PC-9 (cell line): ENCODE measurements at regions not wholly inside any gene's neighbourhood (a gene's known extent, or its start where the extent isn't known, plus 50 kb on each side); places are given as distances from the start of the nearest gene placed in this dataset.

Source experiments
- BruUV-seq: library from RNA; stranded (reverse); fragments of 400-500 nt; replicated peaks from 2 replicates; lab custom pipeline; 2021; lab: Mats Ljungman, UMichigan
- CTCF ChIA-PET: fragments of 300-600 bp; sonication (Branson Sonifier 250); formaldehyde crosslinking; loops from one replicate; lab custom pipeline; 2022; ENCODE audit warnings: antibody characterized with exemption; lab: Charles Lee
- POLR2A ChIA-PET: fragments of 300-600 bp; sonication (Branson Sonifier 250); formaldehyde crosslinking; loops from one replicate; lab custom pipeline; 2022; ENCODE audit warnings: antibody characterized with exemption; ENCODE audit not compliant: unreplicated experiment; lab: Charles Lee
- DNase-seq, 2 experiments: peaks; one replicate each; pipeline versions ENCODE4 v3.0.0 to v3.0.0-alpha.2; 2015 to 2022; ENCODE audit warnings: mixed read lengths in 1 of 2
- H2AFZ ChIP-seq: fragments of 200-600 bp; sonication (generic); 2 replicates; pipeline ENCODE4 v1.8.1; 2017; ENCODE audit warnings: antibody characterized with exemption
- H3F3A ChIP-seq: fragments of 200-600 bp; sonication (generic); 2 replicates; pipeline ENCODE4 v1.8.1; 2017; ENCODE audit warnings: antibody characterized with exemption, mild to moderate bottlenecking, low read depth; ENCODE audit not compliant: insufficient read depth
- H3K27ac ChIP-seq: fragments of 200-600 bp; sonication (generic); 2 replicates; pipeline ENCODE4 v1.6.1; 2016; ENCODE audit warnings: mixed run types
- H3K27me3 ChIP-seq: fragments of 200-600 bp; sonication (generic); 2 replicates; pipeline ENCODE4 v1.6.1; 2016; ENCODE audit warnings: low read depth, mixed run types; ENCODE audit not compliant: insufficient read depth
- H3K36me3 ChIP-seq: fragments of 200-600 bp; sonication (generic); 2 replicates; pipeline ENCODE4 v1.6.1; 2016; ENCODE audit warnings: low read depth, mixed run types
- H3K4me1 ChIP-seq: fragments of 200-600 bp; sonication (generic); replicated peaks from 2 replicates; pipeline ENCODE4 v1.6.1; 2016; ENCODE audit warnings: mixed run types; ENCODE audit not compliant: insufficient read depth
- H3K4me2 ChIP-seq: fragments of 200-600 bp; sonication (generic); 2 replicates; pipeline ENCODE4 v1.6.1; 2017; ENCODE audit warnings: mixed run types
- H3K4me3 ChIP-seq: fragments of 200-600 bp; sonication (generic); 2 replicates; pipeline ENCODE4 v1.6.1; 2016; ENCODE audit warnings: mixed run types
- H3K79me2 ChIP-seq: fragments of 200-600 bp; sonication (generic); 2 replicates; pipeline ENCODE4 v1.6.1; 2017; ENCODE audit warnings: low read depth, mixed run types
- H3K9me2 ChIP-seq: fragments of 200-600 bp; sonication (generic); 2 replicates; pipeline ENCODE4 v1.8.1; 2017; ENCODE audit warnings: mild to moderate bottlenecking; ENCODE audit not compliant: insufficient read depth
- H3K9me3 ChIP-seq: fragments of 200-600 bp; sonication (generic); 2 replicates; pipeline ENCODE4 v1.8.1; 2016; ENCODE audit warnings: low read depth; ENCODE audit not compliant: insufficient read depth
- H4K20me1 ChIP-seq: fragments of 200-600 bp; sonication (generic); 2 replicates; pipeline ENCODE4 v1.8.1; 2017; ENCODE audit not compliant: insufficient read depth
- EZH2 ChIP-seq: fragments of 200-600 bp; sonication (generic); IDR thresholded peaks from 2 replicates; pipeline ENCODE4 v1.8.0; 2017; ENCODE audit warnings: antibody characterized with exemption, low read depth
- intact Hi-C: fragments of 100-400 bp; cut with micrococcal nuclease; formaldehyde crosslinking; loops from one replicate; pipeline ENCODE4 v1.10.0; 2022; ENCODE audit not compliant: unreplicated experiment
- TF ChIP-seq, protein P1 (sequence below): fragments of 200-600 bp; sonication (generic); conservative IDR thresholded peaks from 2 replicates; pipeline ENCODE4 v1.6.1; 2017; ENCODE audit warnings: mixed run types, antibody characterized with exemption, mild to moderate bottlenecking, moderate library complexity

DNA sequence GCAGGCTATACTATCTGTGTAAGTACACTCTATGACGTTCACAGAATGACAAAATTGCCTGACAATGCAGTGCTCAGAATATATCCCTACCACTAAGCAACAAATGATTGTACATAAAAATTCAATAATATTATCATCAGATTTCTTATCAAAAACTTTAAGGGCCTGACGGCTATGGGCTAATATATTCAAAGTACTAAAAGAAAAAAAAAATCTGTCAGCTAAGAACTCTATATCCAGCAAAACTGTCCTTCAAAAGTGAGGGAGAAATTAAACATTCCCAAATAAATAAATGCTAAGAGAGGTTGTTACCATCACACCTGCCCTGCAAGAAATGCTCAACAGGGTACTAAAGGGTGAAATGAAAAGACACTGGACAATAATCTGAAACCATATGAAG, 127.3 kb downstream of the TM2D1 start:
- no peak for TF ChIP-seq EZH2
- TF ChIP-seq, protein P1, sequence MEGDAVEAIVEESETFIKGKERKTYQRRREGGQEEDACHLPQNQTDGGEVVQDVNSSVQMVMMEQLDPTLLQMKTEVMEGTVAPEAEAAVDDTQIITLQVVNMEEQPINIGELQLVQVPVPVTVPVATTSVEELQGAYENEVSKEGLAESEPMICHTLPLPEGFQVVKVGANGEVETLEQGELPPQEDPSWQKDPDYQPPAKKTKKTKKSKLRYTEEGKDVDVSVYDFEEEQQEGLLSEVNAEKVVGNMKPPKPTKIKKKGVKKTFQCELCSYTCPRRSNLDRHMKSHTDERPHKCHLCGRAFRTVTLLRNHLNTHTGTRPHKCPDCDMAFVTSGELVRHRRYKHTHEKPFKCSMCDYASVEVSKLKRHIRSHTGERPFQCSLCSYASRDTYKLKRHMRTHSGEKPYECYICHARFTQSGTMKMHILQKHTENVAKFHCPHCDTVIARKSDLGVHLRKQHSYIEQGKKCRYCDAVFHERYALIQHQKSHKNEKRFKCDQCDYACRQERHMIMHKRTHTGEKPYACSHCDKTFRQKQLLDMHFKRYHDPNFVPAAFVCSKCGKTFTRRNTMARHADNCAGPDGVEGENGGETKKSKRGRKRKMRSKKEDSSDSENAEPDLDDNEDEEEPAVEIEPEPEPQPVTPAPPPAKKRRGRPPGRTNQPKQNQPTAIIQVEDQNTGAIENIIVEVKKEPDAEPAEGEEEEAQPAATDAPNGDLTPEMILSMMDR, result no peak
- no peaks in the 10 kb centered on the region for H3K9me2 ChIP-seq
- H3K27me3 ChIP-seq, result no peaks in the 10 kb centered on the region
- intact Hi-C loops, result no loop called here
- H3K36me3 ChIP-seq, result no peaks in the 10 kb centered on the region
- no peaks in the 10 kb centered on the region for H4K20me1 ChIP-seq
- no TSS peak for BruUV-seq
- no peak overlapping the region for H2AFZ ChIP-seq
- H3K9me3 ChIP-seq, result peaks cover 5% of the 10 kb centered on the region; the same call in 1 of the 2 replicates
- no peak overlapping the region for H3K27ac ChIP-seq
- H3K4me2 ChIP-seq, result no peak overlapping the region
- H3K79me2 ChIP-seq, result no peaks in the 10 kb centered on the region
- CTCF ChIA-PET, result no interaction called here
- no peak overlapping the region for H3K4me3 ChIP-seq
- DNase-seq, result no peak
- H3F3A ChIP-seq, result 0 out of 2 replicates have a peak, but pooled peaks cover 3% of the 10 kb centered on the region
- POLR2A ChIA-PET, result no interaction called here
- no peaks in the 10 kb centered on the region for H3K4me1 ChIP-seq

DNA sequence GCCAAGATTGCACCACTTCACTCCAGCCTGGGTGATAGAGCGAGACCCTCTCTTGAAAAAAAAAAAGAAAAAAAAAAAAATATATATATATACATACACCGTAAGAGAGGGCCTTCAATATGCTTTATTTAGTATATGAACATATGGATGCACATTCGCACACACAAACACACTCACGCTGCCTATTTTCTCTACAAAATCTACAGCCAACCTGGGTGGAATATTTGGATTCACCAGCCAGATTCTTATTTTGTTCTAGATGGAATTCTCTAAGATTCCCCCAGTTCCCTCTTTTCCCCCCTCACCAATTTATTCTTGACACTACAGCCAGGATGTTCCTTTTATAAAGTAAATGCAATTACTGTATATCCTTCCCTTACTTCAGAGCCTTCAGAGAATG, 131.6 kb downstream of the TM2D1 start:
- CTCF ChIA-PET, result no interaction called here
- POLR2A ChIA-PET, result no interaction called here
- Histone ChIP-seq H3K79me2 (no peaks in the 10 kb centered on the region), H4K20me1 (no peaks in the 10 kb centered on the region), H3K4me3 (no peak overlapping the region), H3F3A (no peaks in the 10 kb centered on the region), H2AFZ (no peak overlapping the region), H3K4me1 (no peaks in the 10 kb centered on the region), H3K9me2 (no peaks in the 10 kb centered on the region), H3K4me2 (no peak overlapping the region), H3K36me3 (no peaks in the 10 kb centered on the region), H3K9me3 (peaks cover 3% of the 10 kb centered on the region; the same call in 1 of the 2 replicates), H3K27ac (no peak overlapping the region), H3K27me3 (no peaks in the 10 kb centered on the region)
- intact Hi-C loops, result no loop called here
- no peak for TF ChIP-seq EZH2
- TF ChIP-seq, protein P1, result no peak
- no peak for DNase-seq
- BruUV-seq, result no TSS peak

DNA sequence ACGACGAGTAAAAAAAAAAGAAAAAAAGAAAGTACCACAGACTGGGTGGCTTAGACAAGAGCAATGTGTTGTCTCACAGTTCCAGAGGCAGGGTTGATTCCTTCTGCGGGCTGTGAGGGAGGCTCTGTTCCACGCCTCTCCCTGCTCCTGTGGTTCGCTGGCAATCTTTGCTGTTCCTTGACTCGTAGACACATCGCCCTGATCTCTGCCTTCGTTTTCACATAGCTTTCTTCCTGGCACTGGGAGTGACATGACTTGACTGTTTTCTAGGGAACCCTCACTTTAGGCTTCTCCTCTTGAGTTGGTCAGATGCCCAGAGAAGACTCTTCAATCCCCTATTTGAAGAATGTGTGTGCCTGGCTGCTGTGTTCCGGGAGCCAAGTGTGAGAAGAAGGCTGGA, 133.6 kb downstream of the TM2D1 start:
- intact Hi-C loops, result no loop called here
- Histone ChIP-seq H3K36me3 (no peaks in the 10 kb centered on the region), H3F3A (no peaks in the 10 kb centered on the region), H3K4me2 (no peak overlapping the region), H2AFZ (no peak overlapping the region), H3K27ac (no peak overlapping the region), H3K9me2 (no peaks in the 10 kb centered on the region), H3K4me1 (no peaks in the 10 kb centered on the region), H4K20me1 (no peaks in the 10 kb centered on the region), H3K9me3 (no peaks in the 10 kb centered on the region), H3K79me2 (no peaks in the 10 kb centered on the region), H3K27me3 (no peaks in the 10 kb centered on the region), H3K4me3 (no peak overlapping the region)
- ChIA-PET CTCF (no interaction called here), POLR2A (no interaction called here)
- TF ChIP-seq EZH2, result no peak
- TF ChIP-seq, protein P1, result no peak
- no peak for DNase-seq
- BruUV-seq, result no TSS peak
